ENCODE measurements at regions not wholly inside any gene's neighbourhood (a gene's known extent, or its start where the extent isn't known, plus 50 kb on each side); places are given as distances from the start of the nearest gene placed in this dataset.

DNA sequence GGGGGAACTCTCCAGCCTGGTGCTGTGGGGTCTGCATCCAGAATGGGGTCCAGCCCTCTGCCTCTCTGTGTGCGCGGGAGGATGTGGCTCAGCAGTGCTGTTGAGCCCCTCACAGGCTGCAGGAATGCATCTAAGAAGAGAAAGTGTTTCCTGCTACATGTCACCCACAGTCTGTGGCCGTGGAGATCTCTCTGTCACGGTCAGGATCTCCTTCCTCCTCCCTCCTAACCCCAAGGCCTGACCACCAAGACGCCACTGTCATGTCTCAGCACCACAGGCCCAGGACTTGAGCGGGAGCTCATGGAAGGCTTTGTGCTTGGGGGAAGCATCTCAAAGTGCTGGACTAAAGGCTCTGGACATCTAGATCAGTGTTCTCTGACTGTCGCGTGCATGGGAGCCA lies 90.1 kb downstream of the SREK1 start:
- Histone ChIP-seq H3K4me3 (no peak overlapping the region), H3K27me3 (no peaks in the 10 kb centered on the region), H3K4me1 (ENCODE audit: insufficient read depth) (no peaks in the 10 kb centered on the region), H3K36me3 (no peaks in the 10 kb centered on the region), H3K9me3 (no peaks in the 10 kb centered on the region), H3K27ac (no peak overlapping the region)
- DNase-seq = no peak
- intact Hi-C loops (cut with DNase I) = no loop called here
- TF ChIP-seq POLR2A (IDR thresholded peaks at IDR 0.05) = no peak
- no peak for TF ChIP-seq CTCF (IDR thresholded peaks at IDR 0.05)
- no peak for TF ChIP-seq EP300 (IDR thresholded peaks at IDR 0.05)
- 93 to 94% (median 94%) methylated on average over 8 of the region's 8 CpGs for WGBS, 3 donors

DNA sequence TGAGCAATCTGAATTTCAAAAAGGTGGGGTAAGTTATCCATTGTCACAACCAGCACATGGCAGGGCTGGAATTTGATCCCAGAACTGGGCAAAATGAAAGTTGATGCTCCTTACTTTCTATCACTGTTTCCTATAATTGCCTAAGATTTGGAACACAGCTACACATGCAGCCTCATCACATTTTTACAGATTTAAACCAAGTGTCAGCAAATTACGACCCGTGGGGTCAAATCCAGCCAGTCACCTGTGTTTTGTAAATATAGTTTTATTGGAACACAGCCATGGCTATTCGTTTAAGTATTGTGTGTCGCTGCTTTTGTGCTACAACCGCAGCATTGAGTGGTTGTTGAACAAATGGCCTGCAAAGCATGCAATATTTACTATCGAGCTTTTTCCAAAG lies 94.3 kb downstream of the SREK1 start:
- H3K27ac ChIP-seq = no peak overlapping the region
- WGBS, 3 donors = 33 to 62% (median 44%) methylated on average over 6 of the region's 6 CpGs
- H3K4me3 ChIP-seq = no peak overlapping the region
- no peaks in the 10 kb centered on the region for H3K4me1 ChIP-seq (ENCODE audit: insufficient read depth)
- H3K9me3 ChIP-seq = no peaks in the 10 kb centered on the region
- H3K27me3 ChIP-seq = no peaks in the 10 kb centered on the region
- TF ChIP-seq POLR2A (IDR thresholded peaks at IDR 0.05) (no peak), CTCF (IDR thresholded peaks at IDR 0.05) (no peak)
- no peaks in the 10 kb centered on the region for H3K36me3 ChIP-seq
- intact Hi-C loops (cut with DNase I) = no loop called here
- DNase-seq = no peak

DNA sequence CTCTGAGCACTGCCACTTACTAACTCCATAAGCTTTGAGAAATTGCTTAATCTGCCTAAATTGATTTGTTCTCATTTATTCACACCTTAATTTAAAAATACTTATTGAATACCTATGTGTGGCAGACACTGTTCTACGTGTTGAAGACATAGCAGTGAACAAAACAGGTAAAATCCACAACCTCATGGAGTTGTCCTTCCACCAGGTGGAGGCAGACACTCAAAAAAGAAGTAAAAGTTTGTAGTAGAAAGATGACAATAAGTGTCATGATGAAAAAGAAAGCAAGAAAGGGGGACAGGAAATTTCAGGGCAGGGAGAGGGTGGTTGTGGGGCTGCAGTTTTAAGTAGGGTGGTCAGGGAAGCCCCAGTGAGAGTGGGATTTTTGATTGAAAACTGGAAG lies 94.9 kb downstream of the SREK1 start:
- Histone ChIP-seq H3K4me3 (no peak overlapping the region), H3K27ac (no peak overlapping the region), H3K9me3 (no peaks in the 10 kb centered on the region), H3K27me3 (no peaks in the 10 kb centered on the region), H3K36me3 (no peaks in the 10 kb centered on the region), H3K4me1 (ENCODE audit: insufficient read depth) (no peaks in the 10 kb centered on the region)
- intact Hi-C loops (cut with DNase I) = no loop called here
- WGBS, 3 donors = 61 to 75% (median 73%) methylated on average over 1 of the region's 1 CpG
- TF ChIP-seq CTCF (IDR thresholded peaks at IDR 0.05) (no peak), EP300 (IDR thresholded peaks at IDR 0.05) (no peak), POLR2A (IDR thresholded peaks at IDR 0.05) (no peak)
- DNase-seq = no peak

GRCh38 chr5:66241136-66241825 lies 97.2 kb downstream of the SREK1 start:
- no peak overlapping the region for H3K27ac ChIP-seq
- intact Hi-C loops (cut with DNase I) = no loop called here
- no peaks in the 10 kb centered on the region for H3K9me3 ChIP-seq
- WGBS, 3 donors = 87 to 91% (median 91%) methylated on average over 12 of the region's 12 CpGs
- no peaks in the 10 kb centered on the region for H3K4me1 ChIP-seq (ENCODE audit: insufficient read depth)
- H3K27me3 ChIP-seq = no peaks in the 10 kb centered on the region
- no peaks in the 10 kb centered on the region for H3K36me3 ChIP-seq
- DNase-seq = no peak
- H3K4me3 ChIP-seq = no peak overlapping the region
- TF ChIP-seq POLR2A (IDR thresholded peaks at IDR 0.05) (no peak), CTCF (IDR thresholded peaks at IDR 0.05) (no peak), EP300 (IDR thresholded peaks at IDR 0.05) (no peak)

Measured in ovary (tissue), 7 donors.